T-cell (primary cell): ENCODE measurements at regions not wholly inside any gene's neighbourhood (a gene's known extent, or its start where the extent isn't known, plus 50 kb on each side); places are given as distances from the start of the nearest gene placed in this dataset.

Source experiments
- ATAC-seq, 4 experiments: fragments of 200-7000 bp in 3 of 4; fragments of 150-1000 bp in 1 of 4; cut with Tn5 transposase; replicated peaks in 1 of 4; 1 replicate in 3 of 4; 2 replicates in 1 of 4; pipeline ENCODE4 v1.10.0; 2021; ENCODE audit warnings: moderate library complexity in 3 of 4, mild to moderate bottlenecking in 2 of 4, moderate number of reproducible peaks in 1 of 4
- CTCF ChIA-PET, 2 donors: fragments of 300-600 bp; sonication (Branson Sonifier 250); formaldehyde crosslinking; loops; one replicate each; lab custom pipeline; 2022; ENCODE audit warnings: antibody characterized with exemption in 2 of 2; lab: Charles Lee
- POLR2A ChIA-PET, 2 donors: fragments of 300-600 bp; sonication (Branson Sonifier 250); formaldehyde crosslinking; loops; one replicate each; lab custom pipeline; 2022; ENCODE audit warnings: antibody characterized with exemption in 2 of 2; lab: Charles Lee
- DNase-seq, 35 experiments: peaks; one replicate each; pipeline versions ENCODE4 v3.0.0 to v3.0.0-alpha.2; 2013 to 2023
- H3K27ac ChIP-seq: one replicate; pipeline ENCODE4 v1.5.1; 2013; ENCODE audit warnings: low read length
- H3K27me3 ChIP-seq, 2 experiments: replicated peaks in 1 of 2; 1 replicate in 1 of 2; 2 replicates in 1 of 2; pipeline versions ENCODE4 v1.6.1 to v1.7.0; 2013; ENCODE audit warnings: low read length in 1 of 2, mixed read lengths in 1 of 2; ENCODE audit not compliant: control insufficient read depth in 2 of 2, insufficient read depth in 2 of 2; ENCODE audit errors: extremely low read depth in 1 of 2
- H3K36me3 ChIP-seq, 2 donors: 1 replicate in 1 of 2; 2 replicates in 1 of 2; pipeline versions ENCODE4 v1.6.1 to v1.7.0; 2013; ENCODE audit warnings: low read length in 1 of 2; ENCODE audit not compliant: control insufficient read depth in 2 of 2, insufficient read depth in 1 of 2; ENCODE audit errors: extremely low read depth in 1 of 2
- H3K4me1 ChIP-seq, 2 experiments: 1 replicate in 1 of 2; 2 replicates in 1 of 2; pipeline versions ENCODE4 v1.6.1 to v1.7.0; 2013; ENCODE audit warnings: low read length in 2 of 2, mixed read lengths in 1 of 2; ENCODE audit not compliant: insufficient read depth in 2 of 2, control insufficient read depth in 1 of 2; ENCODE audit errors: extremely low read depth in 1 of 2
- H3K4me3 ChIP-seq, 2 donors: 1 replicate in 1 of 2; 2 replicates in 1 of 2; pipeline versions ENCODE4 v1.5.1 to v1.7.0; 2013; ENCODE audit warnings: mild to moderate bottlenecking in 2 of 2, low read length in 1 of 2, moderate library complexity in 1 of 2; ENCODE audit not compliant: control insufficient read depth in 1 of 2; ENCODE audit errors: extremely low read depth in 1 of 2
- H3K9me3 ChIP-seq: 2 replicates; pipeline ENCODE4 v1.7.0; 2013
- H3K27ac Mint-ChIP-seq, 2 donors: one replicate each; pipeline ENCODE4 v1.8.0; 2020 to 2021; ENCODE audit warnings: mild to moderate bottlenecking in 2 of 2, mixed read lengths in 2 of 2
- H3K27me3 Mint-ChIP-seq, 2 donors: one replicate each; pipeline ENCODE4 v1.8.0; 2021 to 2022; ENCODE audit warnings: mixed read lengths in 2 of 2
- H3K36me3 Mint-ChIP-seq: one replicate; pipeline ENCODE4 v1.8.0; 2021; ENCODE audit warnings: mixed read lengths
- H3K4me1 Mint-ChIP-seq, 3 donors: one replicate each; pipeline ENCODE4 v1.8.0; 2020 to 2022; ENCODE audit warnings: mixed read lengths in 3 of 3, mild to moderate bottlenecking in 1 of 3
- H3K4me3 Mint-ChIP-seq, 3 donors: one replicate each; pipeline ENCODE4 v1.8.0; 2020 to 2022; ENCODE audit warnings: mild to moderate bottlenecking in 3 of 3, mixed read lengths in 3 of 3, moderate library complexity in 3 of 3
- H3K9me3 Mint-ChIP-seq, 3 donors: one replicate each; pipeline ENCODE4 v1.8.0; 2020 to 2022; ENCODE audit warnings: mixed read lengths in 3 of 3
- whole genome bisulfite sequencing: methylation state at CpG from one replicate; pipeline ENCODE4 v1.1.5; 2013; ENCODE audit warnings: missing lambda C conversion rate; ENCODE audit not compliant: insufficient coverage; 5-methylcytosine and 5-hydroxymethylcytosine counted together

DNA sequence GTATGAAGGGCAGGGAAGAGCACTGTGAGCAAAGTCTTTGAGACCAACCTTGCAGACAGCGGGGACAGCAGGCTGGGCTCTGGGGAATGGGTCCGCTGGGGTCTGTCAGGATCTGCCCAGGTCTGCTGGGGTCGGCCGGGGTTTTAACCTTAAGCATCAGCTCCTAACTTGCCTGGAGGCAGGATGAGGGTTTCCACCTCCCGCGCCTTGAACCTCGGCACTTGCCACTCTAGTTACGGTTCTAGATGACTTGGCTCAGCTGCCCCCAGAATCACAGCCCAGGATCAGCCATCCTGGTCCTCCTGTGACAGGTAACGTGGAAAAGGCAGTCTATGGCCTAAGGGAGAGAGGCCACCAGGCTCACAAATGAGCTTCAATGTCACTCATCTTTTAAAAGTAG lies 50.4 kb upstream of the CACUL1 start:
- no peak for ATAC-seq
- Histone ChIP-seq H3K4me3 (no peak overlapping the region), H3K9me3 (no peaks in the 10 kb centered on the region), H3K27me3 (peaks cover 0 to 13% of the 10 kb centered on the region in 2 experiments), H3K27ac (no peak overlapping the region), H3K36me3 (no peaks in the 10 kb centered on the region), H3K4me1 (no peaks in the 10 kb centered on the region)
- POLR2A ChIA-PET, result no interaction called here
- Mint-ChIP-seq H3K27me3 (no peaks in the 10 kb centered on the region), H3K36me3 (no peaks in the 10 kb centered on the region), H3K27ac (no peak overlapping the region), H3K4me3 (no peak overlapping the region), H3K9me3 (no peaks in the 10 kb centered on the region), H3K4me1 (no peaks in the 10 kb centered on the region)
- CTCF ChIA-PET, result interaction anchor here in 1 of 2 donors (0.6 kb wide), 1 partner anchor 320 kb away, joined by 3 read pairs; no protein-coding TSS in a partner anchor
- 89% methylated on average over 9 of the region's 9 CpGs for WGBS
- DNase-seq, result no peak

GRCh38 chr10:118807512-118808305 lies 52.9 kb upstream of the CACUL1 start:
- ATAC-seq (no peak), DNase-seq (peak in 1 of 35 experiments; percentile 12)
- Histone ChIP-seq H3K36me3 (no peaks in the 10 kb centered on the region), H3K27ac (no peak overlapping the region), H3K27me3 (peaks cover 0 to 10% of the 10 kb centered on the region in 2 experiments), H3K4me1 (no peaks in the 10 kb centered on the region), H3K4me3 (no peak overlapping the region), H3K9me3 (no peaks in the 10 kb centered on the region)
- peaks cover 0 to 6% of the 10 kb centered on the region in 2 donors for H3K27me3 Mint-ChIP-seq
- no peaks in the 10 kb centered on the region for H3K36me3 Mint-ChIP-seq
- WGBS, result 90% methylated on average over 8 of the region's 13 CpGs
- ChIA-PET CTCF (no interaction called here), POLR2A (no interaction called here)
- H3K27ac Mint-ChIP-seq, result no peak overlapping the region
- H3K4me1 Mint-ChIP-seq, result no peaks in the 10 kb centered on the region
- H3K9me3 Mint-ChIP-seq, result no peaks in the 10 kb centered on the region
- no peak overlapping the region for H3K4me3 Mint-ChIP-seq

DNA sequence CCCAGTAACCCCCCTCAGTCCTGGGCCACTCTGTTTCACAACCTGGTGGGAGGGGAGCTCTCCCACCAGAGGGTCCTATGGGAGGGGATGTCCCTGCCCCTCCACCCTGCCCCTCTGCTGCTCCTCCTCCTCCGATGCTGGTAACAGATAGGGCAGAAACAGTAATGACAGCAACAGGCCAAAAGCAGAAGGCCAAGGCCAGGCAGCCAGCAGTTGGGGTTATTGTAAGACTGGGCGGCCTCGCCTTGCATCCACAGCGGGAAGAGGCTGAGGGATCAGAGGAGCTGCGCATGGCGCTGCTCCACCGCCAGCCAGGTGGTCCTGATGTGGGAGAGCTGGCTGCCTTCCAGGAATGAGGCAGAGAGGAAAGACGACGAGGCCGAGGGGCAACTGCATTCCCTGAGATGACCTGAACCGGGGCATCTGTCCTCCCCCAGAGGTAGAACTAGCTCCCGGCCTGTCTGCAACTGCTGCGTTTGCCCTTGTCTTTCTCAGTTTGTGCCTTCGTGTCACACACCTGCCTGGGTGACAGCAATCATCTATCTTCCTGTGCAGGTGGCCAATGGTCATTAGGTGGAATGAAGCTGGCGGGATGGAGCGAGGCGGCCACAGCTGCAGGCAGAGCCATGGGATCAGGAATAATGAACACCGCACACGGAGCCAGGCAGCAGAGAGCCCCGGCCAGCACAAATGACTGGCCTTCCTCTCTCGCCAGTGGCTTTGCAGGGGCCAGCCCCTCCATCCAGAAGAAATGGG lies 54.0 kb upstream of the CACUL1 start:
- Mint-ChIP-seq H3K4me3 (no peak overlapping the region), H3K9me3 (no peaks in the 10 kb centered on the region), H3K36me3 (no peaks in the 10 kb centered on the region), H3K4me1 (no peaks in the 10 kb centered on the region), H3K27me3 (peaks cover 0 to 10% of the 10 kb centered on the region in 2 donors), H3K27ac (no peak overlapping the region)
- no peak overlapping the region for H3K4me3 ChIP-seq
- WGBS, result 93% methylated on average over 20 of the region's 21 CpGs
- peaks cover 0 to 12% of the 10 kb centered on the region in 2 experiments for H3K27me3 ChIP-seq
- CTCF ChIA-PET, result no interaction called here
- peak in 1 of 35 experiments; percentile 14 for DNase-seq
- POLR2A ChIA-PET, result no interaction called here
- ATAC-seq, result no peak
- H3K36me3 ChIP-seq, result no peaks in the 10 kb centered on the region
- H3K4me1 ChIP-seq, result no peaks in the 10 kb centered on the region
- no peak overlapping the region for H3K27ac ChIP-seq
- no peaks in the 10 kb centered on the region for H3K9me3 ChIP-seq

DNA sequence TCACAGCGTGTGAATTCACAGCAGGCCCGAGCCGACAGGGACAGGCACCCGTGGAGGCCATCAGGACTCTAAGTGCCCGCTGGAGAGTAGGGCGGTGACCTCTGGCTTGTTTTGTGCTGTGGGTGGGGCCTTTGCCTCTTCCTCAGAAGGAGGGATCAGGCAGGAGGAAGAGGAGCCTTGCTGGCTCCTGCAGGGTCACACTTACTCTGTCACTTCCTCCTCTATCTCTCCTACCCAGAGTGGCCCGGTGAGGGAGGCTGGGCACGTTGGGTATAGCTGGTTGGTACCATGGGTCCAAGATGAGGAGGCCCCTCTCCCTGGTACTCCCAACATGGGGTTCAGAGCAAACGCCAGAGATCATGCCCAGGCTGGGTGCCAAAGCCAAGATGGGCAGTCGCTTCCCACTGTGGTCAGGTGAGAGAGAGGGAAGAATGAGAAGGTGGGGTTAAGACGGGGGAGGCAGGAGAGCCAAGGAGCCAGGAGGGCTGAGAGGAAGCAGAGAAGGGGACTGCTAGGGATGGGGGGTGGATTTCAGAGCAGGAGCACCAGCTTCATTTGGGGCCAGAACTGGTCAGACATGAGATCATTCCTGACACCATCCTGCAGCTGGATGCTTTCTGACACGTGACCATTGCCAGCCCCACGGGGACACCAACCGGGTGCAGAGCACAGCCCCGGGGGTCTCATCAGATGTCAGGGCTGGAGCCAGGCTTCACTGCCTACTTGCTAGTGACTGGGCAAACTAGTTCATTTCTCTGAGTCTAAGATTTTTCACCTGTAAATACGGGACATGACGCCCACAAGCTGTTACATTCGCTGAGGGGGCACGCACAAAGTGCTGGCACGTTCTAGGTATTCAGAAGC lies 54.8 kb upstream of the CACUL1 start:
- no peaks in the 10 kb centered on the region for H3K4me1 Mint-ChIP-seq
- Histone ChIP-seq H3K4me3 (no peak overlapping the region), H3K4me1 (no peaks in the 10 kb centered on the region), H3K27me3 (peaks cover 0 to 14% of the 10 kb centered on the region in 2 experiments), H3K36me3 (no peaks in the 10 kb centered on the region), H3K9me3 (no peaks in the 10 kb centered on the region), H3K27ac (no peak overlapping the region)
- WGBS, result 77% methylated on average over 13 of the region's 20 CpGs
- ChIA-PET CTCF (no interaction called here), POLR2A (no interaction called here)
- no peaks in the 10 kb centered on the region for H3K9me3 Mint-ChIP-seq
- no peak overlapping the region for H3K27ac Mint-ChIP-seq
- peaks cover 0 to 15% of the 10 kb centered on the region in 2 donors for H3K27me3 Mint-ChIP-seq
- ATAC-seq (no peak), DNase-seq (peak in 1 of 35 experiments; percentile 17)
- no peaks in the 10 kb centered on the region for H3K36me3 Mint-ChIP-seq
- no peak overlapping the region for H3K4me3 Mint-ChIP-seq

GRCh38 chr10:118810796-118811505 lies 56.2 kb upstream of the CACUL1 start:
- Histone ChIP-seq H3K27me3 (peaks cover 0 to 18% of the 10 kb centered on the region in 2 experiments), H3K27ac (no peak overlapping the region), H3K9me3 (no peaks in the 10 kb centered on the region), H3K4me3 (no peak overlapping the region), H3K4me1 (no peaks in the 10 kb centered on the region), H3K36me3 (no peaks in the 10 kb centered on the region)
- peak in 1 of 35 experiments; percentile 7 for DNase-seq
- no peaks in the 10 kb centered on the region for H3K36me3 Mint-ChIP-seq
- no peaks in the 10 kb centered on the region for H3K4me1 Mint-ChIP-seq
- no peak overlapping the region for H3K27ac Mint-ChIP-seq
- no peak overlapping the region for H3K4me3 Mint-ChIP-seq
- POLR2A ChIA-PET, result no interaction called here
- H3K27me3 Mint-ChIP-seq, result peaks cover 0 to 15% of the 10 kb centered on the region in 2 donors
- no peak for ATAC-seq
- 52% methylated on average over 3 of the region's 5 CpGs for WGBS
- CTCF ChIA-PET, result no interaction called here
- no peaks in the 10 kb centered on the region for H3K9me3 Mint-ChIP-seq
